HG03378 (cell line): ENCODE measurements at regions not wholly inside any gene's neighbourhood (a gene's known extent, or its start where the extent isn't known, plus 50 kb on each side); places are given as distances from the start of the nearest gene placed in this dataset.

ENCODE experiments used
- ATAC-seq: cut with Tn5 transposase; IDR thresholded peaks from one replicate; pipeline ENCODE4 v1.9.1; 2021; ENCODE audit warnings: mild to moderate bottlenecking, moderate library complexity; ENCODE audit not compliant: unreplicated experiment

DNA sequence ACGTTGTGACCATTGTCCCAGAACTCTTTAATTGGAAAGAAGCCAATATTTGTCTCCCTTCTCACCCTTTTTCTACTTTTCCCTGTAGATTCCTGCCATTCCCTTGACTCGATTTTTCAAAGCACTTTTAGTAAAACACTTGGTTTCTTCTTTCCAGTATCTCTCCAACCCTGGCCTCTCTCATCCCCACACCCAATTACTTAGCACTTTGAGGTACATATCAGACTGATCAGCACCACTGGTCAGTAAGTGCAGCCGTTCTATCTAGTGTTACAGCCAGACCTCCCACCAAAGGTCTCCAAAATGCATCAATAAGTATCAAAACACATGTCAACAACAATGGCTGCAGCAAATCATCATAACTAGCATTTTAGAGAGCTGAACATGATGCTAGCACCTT is 141.9 kb downstream of the BTG1 start:
- ATAC-seq: no peak

DNA sequence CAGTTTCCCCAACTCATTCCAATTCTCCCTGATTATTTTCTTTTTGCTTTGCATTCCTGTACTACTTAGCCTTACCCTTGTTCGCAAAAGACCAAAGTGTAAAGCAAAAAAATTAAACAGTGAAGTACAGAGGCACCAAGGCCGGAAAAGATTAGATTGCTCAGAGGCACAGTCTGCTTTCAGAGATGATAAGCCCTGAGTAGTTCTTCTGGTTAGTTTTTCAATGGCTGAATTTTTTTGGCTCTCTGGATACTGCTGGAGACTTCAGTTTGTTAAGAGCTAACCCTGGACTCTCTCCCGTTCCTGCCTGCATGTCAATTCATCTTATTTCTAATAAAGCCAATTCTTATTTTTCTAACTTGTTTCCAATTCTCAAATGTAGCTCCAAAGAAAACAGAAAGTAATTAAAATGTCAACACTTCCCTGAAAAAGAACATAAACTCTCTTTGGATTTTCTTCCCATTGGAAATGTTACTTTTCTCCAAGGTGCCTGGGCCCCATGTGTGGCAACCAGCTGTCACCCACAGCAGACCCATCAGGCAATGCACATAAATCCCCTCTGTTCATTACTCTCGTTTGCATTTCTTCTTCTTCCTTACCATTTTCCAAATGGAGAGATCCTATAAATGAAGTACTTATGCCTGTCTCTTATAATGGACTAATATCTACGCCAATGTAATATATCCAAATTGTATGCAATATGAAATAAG is 142.8 kb downstream of the BTG1 start:
- no peak for ATAC-seq

DNA sequence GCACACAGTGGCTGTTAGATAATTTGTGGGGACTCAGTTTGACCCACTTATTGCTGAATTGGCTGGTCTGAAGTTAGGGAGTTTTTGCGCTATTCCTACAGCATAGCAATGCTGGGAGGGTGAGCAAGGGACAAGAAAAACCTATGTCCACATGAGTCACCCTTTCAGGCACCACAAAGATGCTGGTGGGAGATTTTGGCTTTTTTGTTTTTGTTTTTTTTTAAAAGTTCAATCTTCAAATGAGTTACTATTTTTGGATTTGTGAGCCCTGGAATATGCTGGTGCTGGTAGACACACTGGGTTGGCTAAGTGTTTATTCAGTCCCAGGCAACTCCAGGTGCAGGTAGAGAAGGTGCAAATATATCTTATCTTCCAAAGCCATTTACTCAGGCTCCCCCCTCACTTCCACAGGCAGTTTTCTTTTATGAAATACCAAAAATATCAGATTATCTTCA is 143.4 kb downstream of the BTG1 start:
- no peak for ATAC-seq

DNA sequence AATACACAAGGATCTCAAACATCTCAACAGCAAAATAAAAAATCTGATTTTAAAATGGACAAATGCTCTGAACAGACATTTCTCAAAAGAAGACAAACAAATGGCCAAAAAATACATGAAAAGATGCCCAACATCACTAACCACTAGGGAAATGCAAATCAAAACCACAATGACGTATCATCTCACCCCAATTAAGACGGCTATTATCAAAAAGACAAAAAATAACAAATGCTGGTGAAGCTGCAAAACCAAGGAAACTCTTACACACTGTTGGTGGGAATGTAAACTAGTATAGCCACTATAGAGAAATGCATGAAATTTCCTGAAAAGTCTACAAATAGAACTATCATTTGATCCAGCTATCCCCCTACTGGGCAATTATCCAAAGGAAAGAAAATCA is 145.0 kb downstream of the BTG1 start:
- no peak for ATAC-seq

DNA sequence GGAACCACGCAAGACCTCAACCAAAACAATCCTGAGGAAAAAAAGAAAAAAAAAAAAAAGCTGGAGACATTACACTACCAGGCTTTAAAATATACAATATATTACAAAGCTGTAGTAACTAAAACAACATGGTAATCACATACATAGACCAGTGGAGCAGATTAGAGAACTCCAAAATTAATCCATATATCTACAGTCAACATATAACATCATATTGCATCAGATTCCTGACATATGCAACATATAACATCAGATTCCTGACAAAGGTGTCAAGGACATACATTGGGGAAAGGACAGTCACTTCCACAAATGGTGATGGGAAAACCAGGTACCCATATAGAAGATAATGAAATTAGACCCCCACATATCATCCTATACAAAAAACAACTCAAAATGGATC is 145.8 kb downstream of the BTG1 start:
- no peak for ATAC-seq

DNA sequence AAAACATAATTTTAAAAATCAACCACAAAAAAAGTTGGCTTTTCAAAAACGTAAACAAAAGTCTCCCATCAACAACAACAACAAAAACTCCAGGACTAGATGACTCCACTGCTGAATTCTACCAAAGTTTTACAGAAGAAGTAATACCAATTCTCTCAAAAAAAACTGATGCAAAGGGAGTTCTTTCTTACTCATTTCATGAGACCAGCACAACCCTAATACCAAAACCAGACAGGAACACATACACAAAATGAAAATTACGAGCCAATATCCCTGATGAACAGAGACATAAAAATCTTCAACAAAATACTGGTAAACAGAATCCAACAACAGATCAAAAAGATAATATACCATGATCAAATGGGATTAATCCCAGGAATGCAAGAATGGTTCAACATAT is 147.3 kb downstream of the BTG1 start:
- no peak for ATAC-seq

DNA sequence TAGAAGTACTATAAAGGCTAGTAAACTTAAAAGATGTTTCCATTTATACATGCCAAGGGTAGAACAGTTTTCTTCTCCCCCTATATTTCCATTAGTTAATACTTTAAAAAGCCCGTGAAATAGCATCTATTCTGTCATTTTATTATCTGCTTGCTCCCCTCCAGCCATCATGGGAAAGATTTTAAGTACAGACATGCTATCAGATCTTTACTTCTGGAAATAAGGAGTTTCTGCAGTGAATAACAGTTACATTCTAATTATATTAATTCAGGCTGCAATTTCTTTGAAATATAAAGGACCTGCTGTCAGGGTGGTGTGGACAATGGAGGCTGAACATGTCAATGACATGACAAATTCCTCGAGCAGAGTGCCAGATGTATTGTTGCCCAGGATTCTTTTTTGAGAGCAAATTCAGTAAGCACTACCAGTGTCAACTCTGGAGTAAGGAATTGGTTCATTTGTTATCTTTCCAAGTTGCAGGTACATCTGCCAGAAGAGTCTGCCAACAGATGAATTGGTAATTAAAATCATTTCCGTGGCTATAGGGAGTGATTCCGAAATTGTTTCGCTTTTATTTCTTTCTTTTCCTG is 151.3 kb downstream of the BTG1 start:
- ATAC-seq: no peak

DNA sequence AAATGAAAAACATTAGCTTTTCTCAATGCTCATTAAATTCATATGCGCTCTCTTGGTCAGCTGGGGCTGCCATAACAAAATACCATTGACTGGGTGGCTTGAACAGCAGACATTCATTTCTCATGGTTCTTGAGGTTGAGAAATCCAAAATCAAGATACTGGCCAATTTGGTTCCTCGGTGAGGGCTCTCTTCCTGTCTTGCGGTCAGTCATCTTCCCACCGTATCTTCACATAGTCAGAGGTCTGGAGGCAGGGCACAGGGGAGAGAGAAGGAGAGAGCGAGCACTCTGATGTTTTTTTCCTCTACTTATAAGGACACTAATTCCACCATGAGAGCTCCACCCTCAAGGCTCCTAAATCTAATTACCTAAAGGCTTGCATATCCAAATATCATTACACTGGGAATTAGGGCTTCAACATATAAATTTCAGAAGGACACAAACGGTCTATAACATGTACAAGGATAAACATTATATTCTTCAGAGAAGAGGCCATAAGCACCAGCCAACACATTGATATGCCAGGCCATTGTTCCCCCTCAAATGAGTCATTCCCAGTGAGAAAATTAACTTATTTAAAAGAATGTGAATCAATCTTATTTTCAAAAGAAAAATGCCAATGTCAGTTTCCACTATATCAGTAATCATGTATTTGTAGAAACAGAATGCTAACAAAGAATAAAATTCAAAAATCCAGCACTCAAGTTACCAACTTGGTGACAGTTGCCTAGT is 152.2 kb downstream of the BTG1 start:
- no peak for ATAC-seq

DNA sequence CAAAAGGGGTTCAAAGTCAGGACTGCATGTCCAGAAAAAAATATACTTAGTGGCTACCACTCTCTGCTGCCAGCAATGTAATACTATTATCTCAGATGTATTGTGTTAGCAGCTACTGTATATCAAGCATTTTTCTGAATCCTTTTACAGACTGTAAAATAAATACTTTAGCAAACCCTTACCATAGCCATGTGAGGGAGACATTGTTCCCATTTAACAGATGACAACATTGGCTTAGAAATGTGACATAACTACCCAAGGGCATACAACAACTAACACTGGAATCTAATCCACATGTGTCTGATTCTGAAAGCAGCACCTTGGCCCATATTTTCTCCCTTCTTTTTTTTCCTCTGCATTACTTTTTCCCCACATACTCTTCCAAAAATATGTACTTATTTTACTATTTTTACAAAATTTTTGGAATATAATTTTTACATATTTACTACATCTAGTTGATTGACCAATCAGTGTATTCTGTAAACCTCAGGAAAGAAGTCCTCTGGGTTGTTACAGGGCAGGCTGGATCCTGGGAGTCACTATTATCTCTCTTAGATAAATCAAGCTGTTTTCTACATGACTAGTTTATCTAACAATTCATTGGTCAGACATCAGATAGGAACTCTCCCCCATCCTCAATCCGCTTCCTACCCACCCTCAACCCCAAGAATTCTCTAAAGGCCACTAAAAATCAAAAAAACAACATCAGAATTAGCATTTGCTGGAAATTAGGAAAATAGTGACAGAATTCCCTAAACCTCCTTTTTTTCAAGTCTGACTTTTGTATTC is 154.1 kb downstream of the BTG1 start:
- ATAC-seq: peak; percentile 62

DNA sequence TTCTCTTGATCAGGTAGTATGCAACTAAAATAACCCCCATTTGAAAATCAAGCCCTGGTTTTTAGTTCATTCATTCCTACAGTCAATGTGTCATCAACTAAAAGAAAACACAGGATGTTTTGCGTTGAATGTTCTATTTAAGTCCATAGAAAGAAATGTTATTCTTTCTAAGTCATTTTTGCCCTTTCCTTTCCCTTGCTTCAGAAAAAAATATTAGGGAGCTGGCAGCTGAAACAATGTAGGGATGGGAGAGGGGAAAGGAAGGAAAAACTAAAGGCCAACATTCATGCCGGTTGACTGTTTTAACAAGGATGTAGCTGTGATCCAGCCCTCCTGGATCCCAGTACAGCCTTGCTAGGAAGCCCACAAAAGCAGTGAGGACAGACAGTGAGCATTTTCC is 155.1 kb downstream of the BTG1 start:
- no peak for ATAC-seq

DNA sequence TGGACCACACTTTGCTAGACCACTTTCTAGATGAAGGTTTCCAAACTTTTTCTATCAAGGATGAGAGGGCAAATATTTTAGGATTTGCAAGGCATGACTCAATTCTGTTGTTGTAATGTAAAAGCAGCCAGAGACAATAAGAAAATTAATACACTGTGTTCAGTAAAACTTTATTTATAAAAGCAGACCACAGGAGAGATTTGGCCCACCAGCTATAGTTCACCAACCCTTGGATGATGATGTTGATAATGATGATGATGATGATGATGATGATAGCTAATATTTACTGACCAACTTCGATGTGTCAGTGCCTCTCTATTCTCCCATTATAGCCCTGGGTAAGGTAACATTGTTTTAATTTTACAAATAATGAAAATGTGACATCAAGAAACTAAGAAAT is 156.5 kb downstream of the BTG1 start:
- ATAC-seq: no peak

DNA sequence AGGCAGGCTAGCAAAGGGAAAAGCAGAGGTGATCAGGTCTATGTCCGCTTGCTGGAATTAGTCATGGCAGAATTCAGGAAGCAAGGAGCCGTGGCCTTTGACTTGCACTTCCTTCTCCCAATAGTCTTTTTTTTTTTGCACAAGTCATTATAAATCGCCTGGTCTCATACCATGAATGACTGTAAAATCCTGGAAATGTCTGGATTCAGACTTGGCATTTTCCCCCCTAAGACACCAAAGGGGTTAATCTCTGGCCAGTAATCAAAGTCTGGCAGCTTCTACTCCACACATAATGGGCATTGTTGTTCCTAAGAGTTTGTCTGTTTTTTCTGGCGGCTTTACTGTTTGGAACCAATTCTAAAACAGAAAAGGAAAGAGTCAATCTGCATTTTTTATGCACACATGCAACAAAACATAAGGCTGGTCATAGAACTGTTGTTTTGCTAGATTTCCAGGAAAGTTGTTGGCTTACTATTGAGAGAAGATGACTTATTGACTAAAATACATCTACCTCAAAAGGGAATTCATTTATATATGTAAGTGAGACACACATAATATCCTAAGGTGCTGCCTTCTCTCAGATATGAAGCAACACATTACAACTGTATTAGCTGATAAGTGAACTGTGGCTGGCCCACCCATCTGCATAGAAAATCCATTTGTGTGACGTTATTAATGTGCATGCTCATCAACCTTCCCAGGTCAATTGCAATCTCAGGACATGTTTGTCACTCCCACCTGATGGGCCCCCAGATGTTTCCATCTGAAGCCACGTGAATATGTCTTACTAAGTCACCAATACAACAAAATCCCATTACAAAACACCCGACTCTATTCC is 157.3 kb downstream of the BTG1 start:
- ATAC-seq: no peak

DNA sequence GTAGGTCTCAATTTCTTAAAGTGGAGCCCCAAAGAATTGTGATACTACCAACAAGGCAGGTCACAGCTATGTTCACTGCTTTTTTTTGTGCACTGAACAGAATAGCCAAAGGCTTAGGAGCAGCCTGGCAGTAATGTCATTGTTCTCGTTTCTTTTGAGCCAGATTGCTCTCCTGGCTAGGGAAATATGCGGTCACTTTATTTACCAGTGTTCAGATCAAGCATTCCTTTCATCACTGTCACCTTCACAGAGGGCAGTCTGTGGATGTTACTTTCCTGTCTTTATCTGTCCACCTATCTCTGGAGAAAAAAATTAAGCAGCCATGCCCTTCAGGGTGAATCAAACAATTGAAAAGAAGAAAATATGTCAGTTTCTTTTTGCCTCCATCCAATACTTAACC is 159.6 kb downstream of the BTG1 start:
- no peak for ATAC-seq

DNA sequence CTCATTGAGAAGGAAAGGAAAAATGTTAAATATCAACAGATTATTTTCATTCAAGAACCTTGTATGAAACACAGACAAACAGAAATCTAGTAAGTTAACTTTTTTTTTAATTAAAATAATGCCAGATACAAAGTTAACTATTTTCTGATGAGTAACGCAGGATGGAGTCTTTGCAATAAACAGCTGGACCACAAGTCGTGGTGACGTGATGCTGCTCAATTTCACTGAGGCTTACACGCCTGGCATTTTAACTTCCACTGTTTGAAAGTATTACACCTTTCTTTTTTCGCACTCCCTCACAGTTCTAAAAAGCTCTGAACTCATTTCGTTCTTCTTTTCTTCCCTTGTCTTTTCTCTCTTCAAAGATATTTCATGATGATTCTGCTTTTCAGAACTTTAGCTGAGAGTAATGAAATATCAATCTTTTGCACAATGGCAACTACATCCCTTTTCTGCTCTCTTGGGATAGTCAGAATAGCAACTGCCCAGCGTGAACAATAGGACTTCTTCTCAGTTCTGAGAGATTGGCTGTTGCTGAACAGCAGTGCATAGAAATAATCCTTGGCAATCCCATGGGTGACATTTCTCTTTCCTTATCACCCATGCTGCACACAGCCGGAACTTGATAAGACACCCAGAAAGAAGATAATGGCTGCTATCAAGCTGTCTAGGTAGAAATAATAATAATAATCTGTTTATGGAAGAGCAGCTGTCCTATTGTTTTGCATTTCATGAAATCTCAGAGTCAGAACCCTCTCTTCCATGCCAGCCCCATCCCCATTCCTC is 160.5 kb downstream of the BTG1 start:
- ATAC-seq: no peak

DNA sequence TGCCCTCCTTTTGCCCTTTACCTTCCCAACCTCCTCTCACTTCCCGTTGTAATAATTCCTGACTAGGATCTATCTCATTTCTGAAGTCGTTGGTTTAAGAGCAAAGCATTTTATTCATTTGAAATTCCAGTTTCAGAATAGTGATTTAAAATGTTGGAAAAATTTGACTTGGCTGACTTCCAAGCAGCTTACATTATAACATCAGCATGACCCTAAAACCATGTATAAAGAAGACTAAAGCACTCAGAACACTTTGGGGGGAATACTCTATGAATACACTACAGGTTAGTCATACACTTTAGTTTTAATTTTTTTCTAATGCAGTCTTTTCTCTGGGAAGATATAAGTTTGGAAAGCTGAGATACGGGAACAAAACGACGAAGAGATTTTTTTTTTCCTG is 161.1 kb downstream of the BTG1 start:
- ATAC-seq: no peak

DNA sequence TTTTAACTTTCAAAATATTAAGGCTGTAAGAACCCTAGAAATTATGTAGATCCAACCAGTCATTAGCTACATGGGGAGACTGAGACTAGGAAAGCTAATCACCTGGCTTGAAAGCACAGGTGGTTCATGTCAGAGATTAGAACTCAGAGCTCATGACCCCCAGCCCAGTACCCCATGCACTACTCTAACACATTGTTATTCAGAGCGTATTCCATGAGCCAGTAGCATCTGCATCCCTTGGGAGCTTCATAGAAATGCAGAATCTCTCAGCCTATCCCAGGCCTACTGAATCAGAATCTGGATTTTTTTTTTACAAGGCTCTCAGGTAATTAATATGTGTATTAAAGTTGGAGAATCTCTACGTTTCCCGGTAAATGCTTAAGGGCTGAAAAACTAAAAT is 161.7 kb downstream of the BTG1 start:
- no peak for ATAC-seq

DNA sequence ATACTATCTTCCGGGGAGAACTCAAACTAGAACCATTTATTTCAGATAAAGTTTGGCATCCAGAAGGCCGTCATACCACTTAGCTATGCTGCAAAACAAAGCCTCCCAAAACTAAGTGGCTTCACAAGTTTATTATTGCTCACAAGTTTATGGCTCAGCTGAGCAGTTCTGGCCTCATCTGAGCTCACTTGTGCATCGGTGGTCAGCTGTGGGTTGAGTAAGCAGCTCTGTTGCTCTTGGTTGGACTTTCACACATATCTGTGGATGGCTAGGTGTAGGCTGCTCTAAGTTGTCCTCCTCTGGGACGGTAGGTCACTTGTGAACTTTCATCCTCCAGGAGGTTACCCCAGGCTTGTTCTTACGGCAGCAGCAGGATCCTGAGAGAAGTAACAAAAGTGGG is 162.7 kb downstream of the BTG1 start:
- no peak for ATAC-seq

DNA sequence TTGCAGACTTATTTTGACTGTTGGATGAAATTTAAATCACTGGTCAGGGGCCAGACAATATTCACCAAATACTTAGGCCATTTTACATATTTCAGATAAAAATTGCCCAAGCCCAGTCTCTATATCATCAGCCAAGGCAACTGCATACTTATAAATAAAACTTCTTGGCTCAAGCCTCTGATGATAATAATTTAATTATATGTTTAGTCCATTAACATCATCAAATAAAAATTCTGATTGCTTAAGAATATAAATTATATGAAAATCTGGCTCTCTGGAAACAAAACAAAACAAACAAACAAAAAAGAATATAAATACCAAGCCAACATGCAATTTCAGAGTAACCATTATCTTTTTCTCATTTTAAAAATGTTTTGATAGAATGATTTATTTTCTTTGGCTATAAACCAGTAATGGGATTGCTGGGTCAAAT is 165.2 kb downstream of the BTG1 start:
- no peak for ATAC-seq

DNA sequence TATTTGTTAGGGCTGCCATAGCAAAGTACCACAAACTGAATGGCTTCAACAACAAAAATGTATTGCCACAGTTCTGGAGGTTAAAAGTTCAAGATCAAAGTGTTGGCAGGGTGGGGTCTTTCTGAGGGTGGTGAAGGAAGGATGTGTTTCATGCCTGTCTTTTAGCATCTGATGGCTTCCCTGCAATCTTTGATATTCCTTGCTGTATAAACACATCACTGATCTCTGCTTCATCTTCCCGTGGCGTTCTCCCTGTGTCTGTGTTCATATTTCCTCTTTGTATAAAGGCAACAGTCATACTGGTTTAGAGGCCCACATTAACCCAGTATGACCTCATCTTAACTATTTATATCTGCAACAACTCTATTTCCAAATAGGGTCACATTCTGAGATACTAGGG is 167.5 kb downstream of the BTG1 start:
- no peak for ATAC-seq

DNA sequence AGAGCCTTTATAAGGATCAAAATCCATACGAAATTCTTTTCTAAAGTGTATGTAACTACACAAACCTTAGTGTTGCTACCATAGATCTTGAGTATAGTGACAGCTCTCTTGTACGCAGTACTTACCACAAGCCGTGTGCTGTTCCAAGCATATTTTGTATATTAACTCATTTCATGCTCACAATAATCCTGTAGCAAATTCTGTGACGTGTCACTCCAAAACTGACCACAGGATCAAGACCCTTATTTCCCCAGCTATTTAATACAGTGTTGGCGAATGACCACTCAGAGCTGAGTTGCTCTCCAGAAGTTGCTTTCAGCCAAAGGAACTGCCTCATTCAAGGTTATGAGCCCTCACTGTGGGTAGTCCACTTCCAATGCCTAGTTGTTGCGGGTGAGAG is 169.8 kb downstream of the BTG1 start:
- no peak for ATAC-seq
